Inflammatory macrophage treated with lipopolysaccharide for 4 hours (primary cell): ENCODE measurements at regions not wholly inside any gene's neighbourhood (a gene's known extent, or its start where the extent isn't known, plus 50 kb on each side); places are given as distances from the start of the nearest gene placed in this dataset.

Source experiments
- DNase-seq: peaks from one replicate; pipeline ENCODE4 v3.0.0-alpha.2; 2020

DNA sequence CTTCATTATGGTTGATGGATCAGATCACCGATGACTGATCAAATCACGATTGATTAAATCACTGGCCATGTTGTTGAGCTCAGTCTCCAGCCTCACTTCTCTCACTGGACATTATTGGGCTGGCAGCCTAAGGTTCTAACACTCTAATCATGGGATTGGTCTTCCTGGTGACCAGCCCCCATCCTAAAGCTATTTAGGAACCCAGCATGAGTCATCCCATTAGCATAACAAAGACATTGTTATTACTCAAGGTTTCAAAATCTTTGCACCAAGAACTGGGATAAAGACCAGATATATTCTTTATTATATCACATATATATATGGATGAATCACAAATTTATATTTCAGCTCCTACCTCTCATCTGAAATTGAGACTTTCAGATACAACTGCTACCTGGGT, 272.1 kb upstream of the IL12B start:
- DNase-seq: no peak

DNA sequence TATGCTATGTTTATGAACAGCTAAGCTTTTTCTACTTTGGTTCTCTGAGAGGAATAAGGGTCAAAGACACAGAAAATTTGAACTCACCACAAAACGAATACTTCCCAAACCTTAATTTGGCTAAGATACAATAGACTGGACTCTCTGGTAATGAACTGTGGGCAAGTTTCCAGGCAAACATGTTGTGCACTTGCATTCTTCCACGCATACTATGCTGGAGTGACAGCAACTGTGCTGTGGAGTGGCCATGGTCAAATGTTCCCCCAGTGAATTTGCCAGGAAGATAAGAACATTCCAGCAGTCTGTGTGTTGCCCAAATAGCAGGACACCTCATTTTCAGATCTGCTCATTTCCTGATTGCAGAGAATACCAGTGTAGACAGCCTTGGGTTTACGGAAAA, 275.3 kb upstream of the IL12B start:
- DNase-seq: no peak

DNA sequence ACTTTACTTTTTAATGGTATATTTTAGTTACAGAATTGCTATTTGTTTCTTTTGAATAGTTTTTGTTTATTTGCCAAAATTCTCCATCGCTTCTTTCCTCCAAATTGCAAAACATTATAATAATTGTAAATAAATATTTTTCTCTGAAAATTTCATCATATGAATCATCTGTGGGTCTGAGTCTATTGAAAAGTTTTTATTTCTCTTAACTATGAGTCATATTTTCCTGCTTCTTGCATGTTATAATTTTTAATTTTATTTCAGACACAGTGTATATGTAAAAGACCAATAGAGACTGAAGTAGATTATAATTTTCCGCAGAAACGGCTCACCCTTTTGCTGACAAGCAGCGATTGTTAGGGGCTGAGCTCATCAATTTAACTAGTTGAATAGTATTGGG, 279.1 kb upstream of the IL12B start:
- no peak for DNase-seq

DNA sequence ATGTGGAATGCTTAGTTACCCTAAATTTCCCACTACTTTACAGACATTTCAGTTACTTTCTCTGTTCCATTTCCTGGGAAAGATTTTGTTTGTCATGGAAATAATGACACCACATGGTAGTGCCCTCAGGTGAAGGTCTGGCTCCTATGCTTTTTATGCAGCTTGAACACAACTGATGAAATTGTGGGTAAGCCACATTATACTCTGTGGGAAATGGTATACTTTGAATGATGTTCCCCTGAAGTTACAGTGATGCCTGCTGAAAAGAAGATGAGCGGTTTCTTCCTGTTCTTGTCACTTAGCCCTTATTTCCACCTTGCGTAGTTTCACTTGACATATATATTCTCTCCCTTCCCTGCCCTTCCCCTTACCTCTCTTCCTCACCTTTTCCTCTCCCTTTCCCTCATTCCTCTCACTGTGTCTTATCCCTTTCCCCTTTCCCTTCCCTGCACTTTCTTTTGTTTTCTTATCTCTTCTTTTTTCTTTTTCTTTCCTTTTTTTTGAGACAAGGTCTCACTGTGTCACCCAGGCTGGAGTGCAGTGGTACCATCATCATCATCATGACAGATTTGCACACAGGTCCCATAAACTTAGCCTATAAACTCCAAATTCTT, 280.8 kb upstream of the IL12B start:
- no peak for DNase-seq

DNA sequence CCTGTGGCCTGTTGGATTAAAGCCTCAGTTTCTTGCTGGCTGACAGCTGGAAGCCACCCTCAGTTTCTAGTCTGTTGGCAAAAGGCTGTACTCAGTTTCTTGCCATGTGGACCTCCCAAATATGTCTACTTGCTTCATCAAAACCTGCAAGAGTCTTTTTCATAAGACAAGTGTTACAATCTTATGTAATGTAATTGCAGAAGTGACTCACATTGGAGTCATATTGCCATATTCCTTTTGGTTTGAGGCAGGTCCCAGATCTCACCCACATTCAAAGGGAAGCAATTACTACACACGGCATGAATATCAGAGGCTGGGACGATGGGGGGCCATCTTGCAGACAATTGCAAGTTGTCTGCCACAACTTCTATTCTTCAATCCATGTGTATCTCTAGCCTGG, 286.7 kb upstream of the IL12B start:
- peak; percentile 77 for DNase-seq

DNA sequence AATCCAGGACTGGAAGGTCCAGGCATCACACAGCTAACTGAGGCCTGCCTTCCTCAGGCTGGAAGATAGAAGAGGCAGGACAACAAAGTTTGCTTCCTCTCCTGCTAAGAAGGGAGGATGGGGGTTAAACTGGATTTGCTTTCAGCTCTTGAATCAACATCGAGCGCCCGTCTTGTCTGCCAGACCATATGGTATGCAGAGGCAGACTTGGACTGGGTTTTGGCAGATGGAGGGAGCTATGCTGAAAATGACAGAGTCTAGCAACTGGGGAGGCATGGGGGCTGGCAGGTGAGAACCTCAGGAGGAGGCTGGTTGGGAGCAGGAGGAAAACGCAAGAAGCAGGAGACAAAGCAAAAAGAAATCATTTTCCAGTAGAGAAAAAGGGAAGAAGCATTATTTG, 289.5 kb upstream of the IL12B start:
- DNase-seq: no peak

DNA sequence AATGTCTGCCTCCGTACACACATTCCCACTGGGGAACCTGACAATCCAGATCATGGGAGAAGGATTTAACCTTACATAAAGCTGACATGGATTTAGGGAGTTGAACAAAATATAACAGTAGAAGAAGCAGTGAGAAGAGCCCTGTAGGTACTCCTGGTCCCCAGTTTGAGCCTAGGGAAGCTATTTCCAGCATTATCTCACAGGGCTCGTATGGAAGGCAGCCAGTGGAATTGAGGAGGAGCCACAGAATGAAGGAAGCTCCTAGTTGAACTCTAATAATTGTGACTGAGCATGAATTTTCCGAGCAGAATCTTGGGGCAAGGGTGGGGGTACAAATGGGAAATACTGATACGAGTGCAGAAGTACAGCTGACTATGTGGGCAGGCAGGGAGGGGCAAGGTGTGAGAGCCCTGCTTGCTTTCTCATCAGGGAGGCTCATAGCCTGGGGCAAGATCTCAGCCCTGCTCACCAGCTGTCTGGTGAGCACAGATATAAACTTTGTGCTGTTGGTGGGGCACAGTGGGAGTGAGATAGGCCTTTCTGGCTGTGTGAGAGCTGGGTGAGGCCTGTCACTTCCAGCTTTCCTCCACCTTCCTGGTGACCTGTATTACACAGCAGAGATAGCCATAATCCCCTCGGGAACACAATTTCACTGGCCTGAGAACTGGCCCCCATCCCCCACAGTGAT, 290.7 kb upstream of the IL12B start:
- no peak for DNase-seq

DNA sequence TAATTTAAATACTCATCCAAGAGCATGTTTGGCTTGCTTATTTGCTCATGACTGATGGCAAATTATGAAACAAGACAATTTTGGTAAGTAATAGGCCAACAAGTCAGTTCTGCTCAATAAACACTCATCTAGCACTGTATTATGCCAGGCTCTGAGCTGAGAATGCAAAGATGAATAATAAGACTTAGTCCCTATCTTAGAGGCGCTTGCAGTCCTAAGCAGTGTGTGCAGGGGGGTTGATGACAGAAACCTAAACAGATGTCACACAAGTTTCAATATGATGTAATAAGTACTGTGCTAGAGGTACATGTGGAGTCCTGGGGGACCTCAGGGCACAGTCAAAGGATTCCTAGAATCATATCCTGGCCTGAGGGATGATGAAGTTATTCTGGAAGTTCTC, 287.6 kb upstream of the ADRA1B start:
- no peak for DNase-seq

DNA sequence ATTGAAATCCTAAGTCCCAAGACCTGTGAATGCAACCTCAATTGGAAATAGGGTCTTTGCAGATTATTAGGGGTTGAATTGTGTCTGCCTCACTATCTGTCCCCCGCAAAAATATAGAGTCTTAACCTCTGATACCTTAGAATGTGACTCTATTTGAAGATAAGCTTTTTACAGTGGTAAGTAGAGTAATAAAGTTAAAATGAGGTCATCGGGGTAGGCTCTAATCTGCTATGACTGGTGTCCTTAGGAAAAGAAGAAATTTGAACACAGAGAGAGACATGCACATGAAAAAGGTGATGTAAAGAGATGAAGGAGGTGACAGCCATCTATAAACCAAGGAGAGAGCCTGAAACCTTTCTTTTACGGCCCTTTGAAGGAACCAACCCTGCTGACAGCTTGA, 287.1 kb upstream of the ADRA1B start:
- no peak for DNase-seq

DNA sequence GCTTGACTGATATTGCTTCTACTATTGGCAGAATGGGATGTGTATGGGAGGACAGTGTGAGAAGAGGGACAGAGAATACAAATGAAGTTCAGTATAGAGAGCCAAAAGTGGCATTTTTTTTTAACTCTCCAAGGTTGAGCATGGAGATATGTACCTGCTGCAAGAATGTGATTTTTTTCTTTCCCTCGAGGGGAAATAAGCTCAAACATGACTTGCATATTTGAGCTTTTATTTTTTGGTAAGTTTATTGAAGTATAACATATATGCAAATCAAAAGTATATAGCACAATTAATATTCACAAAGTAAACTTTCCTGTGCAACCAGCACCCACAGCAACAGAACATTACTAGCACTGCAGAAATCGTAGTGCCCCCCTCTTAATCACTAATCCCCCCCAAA, 285.7 kb upstream of the ADRA1B start:
- DNase-seq: no peak

DNA sequence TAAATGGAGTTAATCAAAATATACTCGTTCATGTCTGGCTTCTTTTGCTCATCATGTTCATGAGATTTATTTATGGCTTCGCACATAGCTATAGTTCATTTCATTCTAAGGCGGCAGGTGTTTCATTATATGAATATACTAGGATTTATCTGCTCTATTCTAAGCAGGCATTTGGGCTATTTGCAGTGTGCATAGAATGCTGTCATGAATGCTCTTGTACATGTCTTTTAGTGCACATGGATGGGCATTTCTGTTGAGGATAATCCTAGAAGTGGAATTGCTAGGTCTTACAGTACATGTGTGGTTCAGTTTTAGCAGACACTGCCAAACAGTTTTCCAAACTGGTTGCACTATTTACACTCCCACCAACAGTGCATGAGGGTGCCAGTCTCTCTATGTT, 285.3 kb upstream of the ADRA1B start:
- no peak for DNase-seq

DNA sequence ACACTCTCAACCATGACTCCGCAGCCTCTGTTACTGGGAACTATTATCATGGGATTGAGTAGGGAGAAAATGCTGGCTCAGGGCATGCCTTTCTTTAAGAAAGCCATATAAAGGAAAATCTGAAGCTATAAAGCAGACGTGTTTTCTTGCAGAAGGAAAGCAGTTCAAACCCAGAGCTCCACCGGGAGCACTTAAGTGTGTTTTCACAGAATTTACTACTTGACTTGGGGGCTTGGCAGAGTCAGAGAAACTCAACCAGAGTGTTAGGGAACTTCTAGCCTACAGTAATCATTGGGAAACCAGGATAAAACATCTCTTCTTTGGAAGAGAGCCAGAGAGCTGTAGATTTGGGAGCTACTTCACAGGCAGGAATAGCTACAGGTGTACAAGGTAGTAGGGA, 283.4 kb upstream of the ADRA1B start:
- no peak for DNase-seq

DNA sequence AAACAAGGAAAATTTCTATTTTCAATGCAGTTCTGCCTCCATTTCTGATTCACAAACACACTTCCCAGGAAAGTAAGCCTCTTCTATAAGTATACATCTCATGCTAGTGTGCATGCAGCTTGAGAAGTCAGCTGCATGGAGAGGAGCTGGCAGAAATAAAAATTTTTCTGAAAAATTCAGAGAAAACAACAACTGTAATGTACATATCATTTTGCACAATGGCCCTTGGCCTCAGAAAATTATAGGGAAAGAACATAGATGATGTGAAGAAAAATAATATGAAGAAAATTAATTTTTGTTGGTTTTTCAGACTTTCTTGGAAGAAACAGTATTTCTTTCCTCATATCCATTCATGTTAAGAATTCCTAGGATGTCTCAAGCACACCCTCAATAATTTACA, 277.8 kb upstream of the ADRA1B start:
- DNase-seq: no peak

DNA sequence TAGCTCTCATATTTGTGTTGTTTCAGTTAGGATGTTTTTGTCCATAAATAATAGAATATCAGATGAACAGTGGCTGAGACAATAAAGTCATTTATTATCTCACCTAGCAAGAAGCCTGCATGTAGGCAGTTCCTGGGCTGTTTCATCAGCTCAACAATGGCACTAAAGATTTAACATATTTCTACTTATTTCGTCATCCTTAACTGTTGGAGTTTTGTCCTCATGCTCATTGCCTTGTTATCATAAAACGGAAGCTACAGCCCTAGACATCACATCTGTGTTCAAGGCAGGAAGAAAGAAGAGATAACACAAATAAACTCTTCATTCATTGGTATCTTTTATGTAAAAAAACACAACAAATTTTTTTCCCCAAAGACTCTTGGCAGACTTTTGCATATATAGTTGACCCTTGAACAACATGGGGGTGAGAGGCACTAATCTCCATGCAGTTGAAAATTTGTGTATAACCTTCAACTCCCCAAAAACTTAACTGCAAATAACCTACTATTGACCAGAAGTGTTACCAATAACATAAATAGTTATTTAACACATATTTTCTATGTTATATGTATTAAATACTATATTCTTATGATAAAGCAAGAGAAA, 277.2 kb upstream of the ADRA1B start:
- DNase-seq: no peak

DNA sequence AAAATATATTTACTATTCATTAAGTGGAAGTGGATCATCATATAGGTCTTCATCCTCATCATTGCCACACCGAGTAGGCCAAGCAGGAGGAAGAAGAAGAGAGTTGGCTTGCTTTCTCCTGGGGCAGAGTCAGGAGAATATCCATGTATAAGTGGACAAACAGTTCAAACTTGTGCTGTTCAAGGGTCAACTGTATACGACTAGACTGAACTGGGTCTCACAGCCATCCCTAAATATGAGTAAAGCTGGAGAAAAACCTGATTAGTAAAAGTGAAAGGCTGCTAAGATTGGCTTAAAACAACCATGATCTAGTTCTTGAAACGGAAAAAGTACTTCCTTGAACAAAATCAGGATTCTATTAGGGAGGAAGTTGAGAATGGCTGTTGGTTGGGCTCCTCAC, 276.7 kb upstream of the ADRA1B start:
- DNase-seq: no peak

DNA sequence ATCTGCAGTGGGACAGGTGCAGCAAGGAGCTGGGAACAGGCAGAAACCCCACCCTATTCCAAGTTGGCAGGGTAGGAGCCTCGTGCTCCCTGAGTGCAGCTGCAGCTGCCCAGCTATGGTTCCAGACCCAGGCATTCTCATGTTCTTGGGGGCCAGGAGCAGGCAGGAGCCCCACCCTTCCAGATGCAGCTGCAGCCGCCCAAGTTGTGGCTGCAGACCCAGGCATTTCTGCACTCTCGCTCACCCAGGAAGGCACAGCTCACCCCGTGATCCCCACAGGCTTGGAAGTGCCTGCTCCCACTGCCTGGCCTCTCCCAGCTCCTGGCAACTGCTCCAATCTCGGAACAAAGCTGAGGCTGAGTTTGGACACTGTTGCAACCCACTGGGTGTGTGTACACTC, 275.8 kb upstream of the ADRA1B start:
- no peak for DNase-seq

DNA sequence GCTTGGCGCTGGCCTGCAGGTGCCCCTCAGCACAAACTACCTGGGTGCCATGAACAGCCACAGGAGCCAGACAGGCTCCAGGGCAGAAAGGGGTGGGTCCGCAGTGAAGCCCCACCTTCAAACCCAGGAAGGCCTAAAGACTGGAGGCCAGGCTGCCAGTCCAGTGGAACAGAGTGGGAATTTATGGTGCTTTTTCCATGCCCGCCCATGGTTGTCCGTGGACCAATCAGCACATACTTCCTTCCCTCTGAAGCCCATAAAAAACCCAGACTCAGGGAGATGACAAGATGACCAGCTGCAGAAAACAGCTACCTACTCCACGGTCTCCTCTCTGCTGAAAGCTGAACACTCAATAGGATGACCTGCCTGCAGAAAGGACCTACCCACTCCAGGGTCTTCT, 275.4 kb upstream of the ADRA1B start:
- no peak for DNase-seq

DNA sequence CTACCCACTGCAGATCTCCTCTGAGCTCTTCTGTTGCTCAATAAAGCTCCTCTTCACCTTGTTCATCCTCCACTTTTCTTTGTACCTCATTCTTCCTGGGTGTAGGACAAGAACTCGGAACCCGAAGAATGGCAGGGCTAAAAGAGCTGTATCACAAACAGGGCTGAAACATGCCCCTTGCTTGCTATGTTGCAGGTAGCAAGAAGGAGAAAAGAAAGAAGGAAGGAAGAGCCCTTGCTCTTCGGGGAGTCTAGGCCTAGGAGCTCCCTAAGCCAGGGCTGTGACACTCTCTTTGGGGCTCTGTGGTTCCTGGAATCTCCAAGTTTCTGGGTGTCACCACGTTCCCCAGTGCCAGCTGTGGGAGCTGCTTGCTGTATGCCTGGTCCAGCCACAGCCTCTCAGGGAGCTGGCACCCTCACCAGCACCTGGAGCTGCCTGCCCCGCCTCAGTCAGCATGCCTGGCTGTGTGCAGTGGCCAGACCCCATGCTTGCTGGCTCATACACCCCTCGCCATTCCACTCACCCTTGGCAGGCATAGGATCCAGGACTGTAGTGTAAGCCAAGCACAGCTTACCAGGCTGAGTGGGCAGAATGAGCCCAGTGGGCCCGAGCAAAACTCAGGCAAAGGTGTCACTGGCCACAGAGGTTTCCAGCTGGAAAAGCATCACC, 274.8 kb upstream of the ADRA1B start:
- DNase-seq: no peak

DNA sequence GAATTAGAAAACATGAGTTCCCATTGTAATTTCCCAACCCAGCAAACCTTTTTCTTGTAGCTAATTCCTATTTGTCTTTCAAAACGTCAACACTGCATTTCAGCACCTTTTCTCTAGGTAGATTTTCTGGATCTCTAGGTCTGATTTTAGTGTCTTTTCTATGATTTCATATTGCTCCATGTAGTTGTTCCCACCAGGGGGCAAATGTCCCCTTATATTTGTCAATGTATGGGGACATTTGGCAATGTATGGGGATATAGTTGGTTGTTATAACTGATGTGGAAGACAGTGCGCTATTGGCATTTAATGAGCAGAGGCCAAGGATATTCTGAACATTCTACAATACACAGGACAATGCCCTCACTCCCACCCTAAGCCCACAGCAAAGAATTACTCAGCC, 273.9 kb upstream of the ADRA1B start:
- DNase-seq: no peak

DNA sequence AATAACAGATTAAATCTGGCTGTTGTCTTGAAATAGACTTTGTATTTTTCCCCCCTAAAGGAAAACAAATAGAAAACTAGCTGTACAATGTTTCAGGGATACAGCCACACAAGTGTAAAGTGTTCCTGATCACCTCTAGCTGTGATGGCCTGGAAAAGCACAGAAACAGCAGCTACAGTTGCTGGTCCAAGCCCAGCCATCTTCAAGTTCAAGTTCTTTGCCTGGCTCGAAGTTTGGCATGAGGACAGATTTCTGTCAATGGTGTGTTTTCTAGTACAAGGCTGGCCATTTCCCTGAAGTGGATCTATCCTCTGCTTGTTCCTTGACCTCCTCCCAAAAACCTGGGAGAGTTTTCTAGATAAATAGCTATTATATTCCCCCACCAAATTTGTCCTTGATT, 272.2 kb upstream of the ADRA1B start:
- DNase-seq: no peak

DNA sequence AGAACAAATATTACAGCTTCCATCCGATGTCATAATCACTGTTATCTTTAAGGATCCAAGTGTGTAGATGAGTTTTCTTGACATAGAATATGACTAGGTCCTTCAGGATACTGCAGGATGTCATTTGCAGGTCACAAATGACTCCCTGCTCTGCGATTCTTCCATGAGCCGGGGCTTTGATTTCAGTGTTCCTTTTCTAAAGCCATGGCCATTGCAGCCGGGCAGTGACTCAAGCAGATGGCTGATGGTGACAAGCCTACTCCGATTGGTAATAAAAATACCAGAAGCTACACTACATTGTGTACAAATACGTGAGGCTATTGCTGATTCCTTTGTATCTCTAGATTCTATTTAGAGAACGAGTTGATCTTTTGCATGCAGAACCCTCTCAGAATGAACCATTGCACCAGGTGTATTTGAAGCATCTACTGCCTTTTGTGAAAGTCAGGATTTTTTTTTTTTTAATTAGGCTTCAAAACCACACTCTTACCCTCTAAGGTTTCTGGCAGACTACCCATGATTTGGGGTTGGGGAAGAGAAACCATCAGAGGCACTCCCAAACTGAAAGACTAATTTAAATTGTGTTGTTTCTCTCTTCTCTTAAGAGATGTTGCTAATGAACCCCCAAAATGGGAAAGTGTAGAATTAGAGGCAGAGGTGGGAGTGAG, 271.0 kb upstream of the ADRA1B start:
- DNase-seq: no peak

DNA sequence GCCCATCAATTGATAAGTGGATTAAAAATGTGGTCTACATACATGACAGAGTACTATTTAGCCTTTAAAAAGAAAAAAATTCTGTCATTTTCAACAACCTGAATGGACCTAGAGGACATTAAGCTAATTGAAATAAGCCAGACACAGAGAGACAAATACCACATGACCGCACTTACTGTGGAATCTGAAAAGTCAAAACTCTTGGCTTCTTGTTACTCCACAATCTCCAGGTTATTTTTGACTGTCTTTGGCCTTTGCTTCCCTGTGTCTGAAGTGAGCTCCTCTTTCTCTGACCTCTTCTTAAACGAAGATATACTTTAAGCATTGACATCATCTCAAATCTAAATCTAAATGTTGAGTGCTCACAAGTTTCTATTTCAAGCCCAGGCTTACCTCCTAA, 265.5 kb upstream of the ADRA1B start:
- no peak for DNase-seq

DNA sequence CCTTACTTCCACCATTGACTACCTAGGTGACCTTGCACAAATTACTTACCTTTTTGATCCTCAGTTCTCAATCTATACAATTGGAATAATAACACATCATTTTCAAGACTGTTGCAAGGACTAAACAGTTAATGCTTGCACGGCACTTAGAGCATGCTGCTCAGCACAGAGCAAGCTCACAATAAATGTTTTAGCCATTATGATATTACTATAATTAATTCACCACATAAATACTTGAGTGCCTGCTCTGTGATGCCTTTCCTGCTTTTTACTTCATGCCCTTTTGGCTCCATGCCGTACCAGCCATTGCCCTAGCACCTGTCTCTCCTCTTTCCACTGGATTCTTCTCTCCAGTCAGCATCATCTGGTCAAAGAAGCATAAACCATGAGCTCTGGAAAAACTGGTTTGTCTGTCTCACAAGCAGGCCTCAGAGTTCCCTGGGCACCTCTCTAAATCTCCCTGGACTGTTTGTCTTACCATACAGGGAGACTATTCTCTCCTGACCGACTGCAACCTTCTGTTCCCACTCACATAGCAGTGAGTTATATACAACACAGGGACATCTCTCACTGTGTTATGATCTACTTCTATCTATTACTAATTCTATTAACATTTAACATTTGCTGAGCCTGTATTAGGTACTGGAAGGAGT, 260.4 kb upstream of the ADRA1B start:
- DNase-seq: no peak
